MM.1S (cell line): ENCODE measurements at regions not wholly inside any gene's neighbourhood (a gene's known extent, or its start where the extent isn't known, plus 50 kb on each side); places are given as distances from the start of the nearest gene placed in this dataset.

ENCODE experiments used
- CTCF ChIP-seq: fragments of 300-600 bp; sonication (generic); IDR thresholded peaks from 2 replicates; pipeline ENCODE4 v1.5.1; 2016; ENCODE audit warnings: antibody characterized with exemption, low read length, mixed read lengths
- EZH2 ChIP-seq: fragments of 300-600 bp; sonication (generic); optimal IDR thresholded peaks from 2 replicates; pipeline ENCODE3; 2017; ENCODE audit warnings: low read depth, mild to moderate bottlenecking, antibody characterized with exemption, low read length, mixed read lengths

GRCh38 chr6:50288881-50289280, 239.2 kb upstream of the DEFB112 start:
- TF ChIP-seq CTCF (no peak), EZH2 (no peak)
